ENCODE measurements at regions not wholly inside any gene's neighbourhood (a gene's known extent, or its start where the extent isn't known, plus 50 kb on each side); places are given as distances from the start of the nearest gene placed in this dataset.

DNA sequence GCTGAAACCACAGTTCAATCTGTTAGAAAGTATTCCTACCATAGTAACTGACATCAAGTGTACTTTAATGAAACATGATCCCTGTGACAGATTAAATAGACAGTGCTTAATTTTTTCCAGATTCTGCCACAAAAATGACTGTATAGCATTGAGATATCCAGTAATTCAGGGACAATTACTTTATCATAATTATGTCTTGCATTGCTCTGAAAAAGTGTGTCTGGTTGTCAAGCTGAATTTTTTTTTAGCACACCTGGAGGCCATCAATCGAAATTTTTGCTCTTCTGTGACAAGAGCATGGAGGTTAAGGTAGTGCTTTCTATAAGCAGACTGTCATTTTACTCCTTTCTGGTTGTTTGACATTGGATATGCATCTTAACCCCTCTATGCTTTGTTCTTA is 1083.8 kb upstream of the NRXN1 start:
- TF ChIP-seq, protein P1, sequence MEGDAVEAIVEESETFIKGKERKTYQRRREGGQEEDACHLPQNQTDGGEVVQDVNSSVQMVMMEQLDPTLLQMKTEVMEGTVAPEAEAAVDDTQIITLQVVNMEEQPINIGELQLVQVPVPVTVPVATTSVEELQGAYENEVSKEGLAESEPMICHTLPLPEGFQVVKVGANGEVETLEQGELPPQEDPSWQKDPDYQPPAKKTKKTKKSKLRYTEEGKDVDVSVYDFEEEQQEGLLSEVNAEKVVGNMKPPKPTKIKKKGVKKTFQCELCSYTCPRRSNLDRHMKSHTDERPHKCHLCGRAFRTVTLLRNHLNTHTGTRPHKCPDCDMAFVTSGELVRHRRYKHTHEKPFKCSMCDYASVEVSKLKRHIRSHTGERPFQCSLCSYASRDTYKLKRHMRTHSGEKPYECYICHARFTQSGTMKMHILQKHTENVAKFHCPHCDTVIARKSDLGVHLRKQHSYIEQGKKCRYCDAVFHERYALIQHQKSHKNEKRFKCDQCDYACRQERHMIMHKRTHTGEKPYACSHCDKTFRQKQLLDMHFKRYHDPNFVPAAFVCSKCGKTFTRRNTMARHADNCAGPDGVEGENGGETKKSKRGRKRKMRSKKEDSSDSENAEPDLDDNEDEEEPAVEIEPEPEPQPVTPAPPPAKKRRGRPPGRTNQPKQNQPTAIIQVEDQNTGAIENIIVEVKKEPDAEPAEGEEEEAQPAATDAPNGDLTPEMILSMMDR (IDR thresholded peaks at IDR 0.05), result no peak
- TF ChIP-seq POLR2A (IDR thresholded peaks at IDR 0.05), result no peak
- no peak for TF ChIP-seq POLR2AphosphoS5 (IDR thresholded peaks at IDR 0.05)
